GM19239 (cell line): ENCODE measurements at regions not wholly inside any gene's neighbourhood (a gene's known extent, or its start where the extent isn't known, plus 50 kb on each side); places are given as distances from the start of the nearest gene placed in this dataset.
"Not testable (repeated sequence)": the region's sequence is repeated elsewhere in the genome, so short reads cannot be mapped to it uniquely, and the experiment has no call there.

Source experiments
- DNase-seq: peaks from one replicate; pipeline ENCODE4 v3.0.0; 2011; ENCODE audit warnings: low spot score; ENCODE audit not compliant: insufficient read length
- FAIRE-seq: peaks from 2 replicates; lab custom pipeline; 2011; peaks lifted over from hg19 to GRCh38; lab: Jason Lieb, UNC

GRCh38 chr18:43341014-43341413 is 63.7 kb upstream of the SYT4 start:
- DNase-seq (no peak), FAIRE-seq (no peak)

GRCh38 chr18:43350176-43350575 is 72.9 kb upstream of the SYT4 start:
- DNase-seq (no peak), FAIRE-seq (no peak)

GRCh38 chr18:43364535-43364934 is 87.2 kb upstream of the SYT4 start:
- no peak for DNase-seq
- FAIRE-seq: no peak

- FAIRE-seq (no peak), DNase-seq (no peak)
Observed at GRCh38 chr18:43367895-43368294, 90.6 kb upstream of the SYT4 start.

- not testable (repeated sequence) for FAIRE-seq, DNase-seq
Observed at GRCh38 chr18:43369311-43369710, 92.0 kb upstream of the SYT4 start.

- DNase-seq: no peak
- no peak for FAIRE-seq
Observed at GRCh38 chr18:43372773-43373172, 95.5 kb upstream of the SYT4 start.

- DNase-seq: no peak
- no peak for FAIRE-seq
Observed at GRCh38 chr18:43380104-43380672, 102.9 kb upstream of the SYT4 start.

- FAIRE-seq (no peak), DNase-seq (no peak)
Observed at GRCh38 chr18:43382641-43383403, 105.5 kb upstream of the SYT4 start.

- FAIRE-seq: no peak
- no peak for DNase-seq
Observed at GRCh38 chr18:43389163-43389562, 111.9 kb upstream of the SYT4 start.

- DNase-seq (no peak), FAIRE-seq (no peak)
Observed at GRCh38 chr18:43392168-43392567, 114.9 kb upstream of the SYT4 start.

GRCh38 chr18:43393174-43393573 is 115.9 kb upstream of the SYT4 start:
- DNase-seq (no peak), FAIRE-seq (no peak)

- DNase-seq (no peak), FAIRE-seq (no peak)
Observed at GRCh38 chr18:43396266-43396665, 119.0 kb upstream of the SYT4 start.

GRCh38 chr18:43398601-43399000 is 121.3 kb upstream of the SYT4 start:
- DNase-seq (no peak), FAIRE-seq (no peak)

- no peak for DNase-seq
- no peak for FAIRE-seq
Observed at GRCh38 chr18:43405097-43405496, 127.8 kb upstream of the SYT4 start.

GRCh38 chr18:43414006-43414405 is 136.7 kb upstream of the SYT4 start:
- FAIRE-seq (no peak), DNase-seq (no peak)

- DNase-seq (no peak), FAIRE-seq (no peak)
Observed at GRCh38 chr18:43420091-43420490, 142.8 kb upstream of the SYT4 start.

GRCh38 chr18:43420950-43421349 is 143.7 kb upstream of the SYT4 start:
- DNase-seq: no peak
- FAIRE-seq: no peak

GRCh38 chr18:43422518-43422917 is 145.2 kb upstream of the SYT4 start:
- DNase-seq (no peak), FAIRE-seq (no peak)

GRCh38 chr18:43435851-43436250 is 158.6 kb upstream of the SYT4 start:
- DNase-seq (no peak), FAIRE-seq (no peak)

- DNase-seq (no peak), FAIRE-seq (no peak)
Observed at GRCh38 chr18:43442131-43442530, 164.8 kb upstream of the SYT4 start.

- FAIRE-seq (no peak), DNase-seq (no peak)
Observed at GRCh38 chr18:43442571-43442970, 165.3 kb upstream of the SYT4 start.

GRCh38 chr18:43465483-43465882 is 188.2 kb upstream of the SYT4 start:
- FAIRE-seq: no peak

More at GRCh38 chr18:43465483-43465882, 188.2 kb upstream of the SYT4 start:
- DNase-seq: no peak
